Stomach (tissue), 8 donors: ENCODE measurements at regions not wholly inside any gene's neighbourhood (a gene's known extent, or its start where the extent isn't known, plus 50 kb on each side); places are given as distances from the start of the nearest gene placed in this dataset.
A peak's percentile ranks its signal among the peaks of the same experiment; 100 is the strongest.
"Not testable (repeated sequence)": the region's sequence is repeated elsewhere in the genome, so short reads cannot be mapped to it uniquely, and the experiment has no call there.

Source experiments
- DNase-seq, 2 donors: peaks; one replicate each; pipeline versions ENCODE4 v3.0.0 to v3.0.0-alpha.2; 2013 to 2019
- H3K27ac ChIP-seq, 5 donors: fragments of 200-600 bp in 4 of 5; sonication (generic) in 4 of 5; one replicate each; pipeline ENCODE4 v1.5.1; 2013 to 2019; ENCODE audit warnings: mild to moderate bottlenecking in 1 of 5, moderate library complexity in 1 of 5
- H3K27me3 ChIP-seq, 3 donors: fragments of 200-600 bp; sonication (generic); one replicate each; pipeline ENCODE4 v1.5.1; 2017 to 2019; ENCODE audit warnings: mixed run types in 1 of 3
- H3K36me3 ChIP-seq, 4 donors: fragments of 200-600 bp; sonication (generic); 1 replicate in 3 of 4; 2 replicates in 1 of 4; pipeline ENCODE4 v1.5.1; 2016 to 2019
- H3K4me1 ChIP-seq, 4 donors: fragments of 200-600 bp; sonication (generic); one replicate each; pipeline ENCODE4 v1.5.1; 2016 to 2019
- H3K4me3 ChIP-seq, 4 donors: fragments of 200-600 bp; sonication (generic) in 3 of 4; one replicate each; pipeline ENCODE4 v1.5.1; 2016 to 2019; ENCODE audit warnings: mild to moderate bottlenecking in 1 of 4
- H3K9me3 ChIP-seq, 4 donors: fragments of 200-600 bp; sonication (generic); one replicate each; pipeline ENCODE4 v1.5.1; 2016 to 2019
- CTCF ChIP-seq, 7 experiments: fragments of 450-650 bp in 4 of 7; fragments of 200-600 bp in 3 of 7; sonication (generic) in 3 of 7; IDR thresholded peaks; one replicate each; pipeline ENCODE4 v1.5.1; 2016 to 2019; ENCODE audit warnings: antibody characterized with exemption in 7 of 7, control low read depth in 2 of 7, mild to moderate bottlenecking in 1 of 7
- WGBS, 5 donors: extraction: QIAGEN DNeasy Blood & Tissue Kit in 3 of 5; methylation state at CpG; one replicate each; pipeline versions ENCODE4 v1.1.5 to v1.1.7; 2013 to 2018; 5-methylcytosine and 5-hydroxymethylcytosine counted together
- intact Hi-C: fragments of 100-400 bp; cut with DNase I; formaldehyde crosslinking; loops from one replicate; pipeline ENCODE4 v1.15.1; 2023; ENCODE audit warnings: low total_unique reads
- donor health status: healthy with polysubstance abuse.
- donor health status: Bipolar disorder and iron deficiency.
- donor health status: healthy.

- H3K4me3 ChIP-seq, DNase-seq, intact Hi-C loops, H3K9me3 ChIP-seq, H3K4me1 ChIP-seq, H3K27ac ChIP-seq, H3K36me3 ChIP-seq, H3K27me3 ChIP-seq: not testable (repeated sequence)
- WGBS, 5 donors = 52 to 79% (median 68%) methylated on average over 3 of the region's 3 CpGs
Measured at GRCh38 chr9:40971773-40972172, 156.7 kb downstream of the FOXD4L6 start.

GRCh38 chr9:40970340-40970739, 158.1 kb downstream of the FOXD4L6 start:
- 41 to 68% (median 51%) methylated on average over 4 to 5 of the region's 5 CpGs for WGBS, 5 donors

GRCh38 chr9:40962461-40962860, 166.0 kb downstream of the FOXD4L6 start:
- H3K4me1 ChIP-seq, H3K27ac ChIP-seq, H3K27me3 ChIP-seq, intact Hi-C loops, H3K36me3 ChIP-seq, H3K4me3 ChIP-seq, H3K9me3 ChIP-seq, DNase-seq: not testable (repeated sequence)
- 57 to 74% (median 66%) methylated on average over 3 of the region's 6 CpGs for WGBS, 5 donors

More at GRCh38 chr9:40970340-40970739, 158.1 kb downstream of the FOXD4L6 start:
- H3K9me3 ChIP-seq, H3K27me3 ChIP-seq, H3K4me3 ChIP-seq, H3K27ac ChIP-seq, H3K36me3 ChIP-seq, intact Hi-C loops, DNase-seq, H3K4me1 ChIP-seq: not testable (repeated sequence)
- TF ChIP-seq CTCF (IDR thresholded peaks at IDR 0.05) = peak in 2 of 7 experiments; percentile 14 to 20

- H3K4me3 ChIP-seq, DNase-seq, H3K9me3 ChIP-seq, H3K27ac ChIP-seq, H3K4me1 ChIP-seq, H3K27me3 ChIP-seq, intact Hi-C loops: not testable (repeated sequence)
- H3K36me3 ChIP-seq = peaks cover 0 to 23% (median 2%) of the 10 kb centered on the region in 4 donors
- WGBS, 5 donors = 87 to 93% (median 88%) methylated on average over 17 of the region's 17 CpGs
Measured at GRCh38 chr9:40951876-40952494, 176.5 kb downstream of the FOXD4L6 start.

GRCh38 chr9:40946228-40946627, 182.3 kb downstream of the FOXD4L6 start:
- H3K27me3 ChIP-seq, H3K4me1 ChIP-seq, H3K4me3 ChIP-seq, DNase-seq, intact Hi-C loops, H3K27ac ChIP-seq: not testable (repeated sequence)
- H3K9me3 ChIP-seq = peaks cover 0 to 14% (median 8%) of the 10 kb centered on the region in 4 donors
- 90 to 96% (median 92%) methylated on average over 8 of the region's 8 CpGs for WGBS, 5 donors
- H3K36me3 ChIP-seq = peaks cover 0 to 14% (median 2%) of the 10 kb centered on the region in 4 donors

- H3K4me3 ChIP-seq, H3K4me1 ChIP-seq, DNase-seq, H3K27me3 ChIP-seq, H3K36me3 ChIP-seq, H3K27ac ChIP-seq, intact Hi-C loops: not testable (repeated sequence)
- H3K9me3 ChIP-seq = peaks cover 0 to 29% (median 24%) of the 10 kb centered on the region in 4 donors
- 63 to 71% (median 71%) methylated on average over 4 of the region's 4 CpGs for WGBS, 5 donors
Measured at GRCh38 chr9:40942730-40943129, 185.8 kb downstream of the FOXD4L6 start.

GRCh38 chr9:40939888-40940209, 188.6 kb downstream of the FOXD4L6 start:
- Histone ChIP-seq H3K9me3 (peaks cover 10 to 53% (median 33%) of the 10 kb centered on the region in 4 donors), H3K36me3 (peaks cover 0 to 11% (median 0%) of the 10 kb centered on the region in 4 donors)
- 86 to 100% (median 94%) methylated on average over 1 of the region's 1 CpG for WGBS, 5 donors
- H3K27me3 ChIP-seq, H3K4me3 ChIP-seq, H3K4me1 ChIP-seq, intact Hi-C loops, DNase-seq, H3K27ac ChIP-seq: not testable (repeated sequence)

GRCh38 chr9:40939201-40939887, 189.1 kb downstream of the FOXD4L6 start:
- H3K4me3 ChIP-seq, DNase-seq, H3K27me3 ChIP-seq, H3K4me1 ChIP-seq, H3K27ac ChIP-seq, intact Hi-C loops: not testable (repeated sequence)
- Histone ChIP-seq H3K36me3 (peaks cover 0 to 11% (median 0%) of the 10 kb centered on the region in 4 donors), H3K9me3 (peaks cover 11 to 58% (median 38%) of the 10 kb centered on the region in 4 donors)
- 80 to 85% (median 84%) methylated on average over 15 of the region's 15 CpGs for WGBS, 5 donors
